Body of pancreas (tissue), 4 donors: ENCODE measurements at regions not wholly inside any gene's neighbourhood (a gene's known extent, or its start where the extent isn't known, plus 50 kb on each side); places are given as distances from the start of the nearest gene placed in this dataset.

ENCODE experiments used
- POLR2A ChIP-seq, 3 donors: fragments of 450-650 bp; IDR thresholded peaks; one replicate each; pipeline ENCODE4 v1.6.1; 2016; ENCODE audit warnings: antibody characterized with exemption in 3 of 3, mild to moderate bottlenecking in 2 of 3
- TF ChIP-seq, protein P1 (sequence below), 7 experiments: fragments of 450-650 bp in 4 of 7; fragments of 200-600 bp in 3 of 7; sonication (generic) in 3 of 7; IDR thresholded peaks; one replicate each; pipeline ENCODE4 v1.5.1; 2016 to 2019; ENCODE audit warnings: antibody characterized with exemption in 7 of 7

DNA sequence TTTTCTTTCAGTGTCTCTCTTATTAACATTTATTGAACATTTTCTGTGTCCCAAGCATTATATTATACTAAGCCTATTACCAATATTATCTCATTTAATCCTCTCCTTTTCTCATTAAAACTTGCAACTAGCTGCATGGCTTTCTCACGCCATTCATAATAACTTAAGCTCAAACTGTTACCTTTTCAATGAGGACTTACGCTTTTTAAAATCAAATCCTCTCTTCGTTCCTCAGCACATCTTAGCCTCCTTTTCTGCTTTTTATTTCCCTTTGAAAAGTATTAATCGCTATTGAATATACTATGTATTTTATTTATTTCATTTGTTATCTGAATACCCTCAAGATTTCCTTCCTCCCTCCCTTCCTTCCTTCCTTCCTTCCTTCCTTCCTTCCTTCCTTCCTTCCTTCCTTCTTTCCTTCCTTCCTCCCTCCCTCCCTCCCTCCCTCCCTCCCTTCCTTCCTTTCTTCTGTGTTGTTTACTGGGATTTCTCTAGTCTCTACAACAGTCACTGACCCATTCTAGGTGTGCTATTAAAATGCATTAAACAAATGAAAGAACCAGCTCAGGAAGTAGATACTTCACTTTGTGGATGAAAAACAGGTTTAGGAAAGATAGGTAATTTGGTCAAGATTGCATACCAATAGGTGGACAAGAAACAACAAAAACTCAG, 294.1 kb upstream of the TUT7 start:
- TF ChIP-seq POLR2A (IDR thresholded peaks at IDR 0.05): no peak
- TF ChIP-seq, protein P1, sequence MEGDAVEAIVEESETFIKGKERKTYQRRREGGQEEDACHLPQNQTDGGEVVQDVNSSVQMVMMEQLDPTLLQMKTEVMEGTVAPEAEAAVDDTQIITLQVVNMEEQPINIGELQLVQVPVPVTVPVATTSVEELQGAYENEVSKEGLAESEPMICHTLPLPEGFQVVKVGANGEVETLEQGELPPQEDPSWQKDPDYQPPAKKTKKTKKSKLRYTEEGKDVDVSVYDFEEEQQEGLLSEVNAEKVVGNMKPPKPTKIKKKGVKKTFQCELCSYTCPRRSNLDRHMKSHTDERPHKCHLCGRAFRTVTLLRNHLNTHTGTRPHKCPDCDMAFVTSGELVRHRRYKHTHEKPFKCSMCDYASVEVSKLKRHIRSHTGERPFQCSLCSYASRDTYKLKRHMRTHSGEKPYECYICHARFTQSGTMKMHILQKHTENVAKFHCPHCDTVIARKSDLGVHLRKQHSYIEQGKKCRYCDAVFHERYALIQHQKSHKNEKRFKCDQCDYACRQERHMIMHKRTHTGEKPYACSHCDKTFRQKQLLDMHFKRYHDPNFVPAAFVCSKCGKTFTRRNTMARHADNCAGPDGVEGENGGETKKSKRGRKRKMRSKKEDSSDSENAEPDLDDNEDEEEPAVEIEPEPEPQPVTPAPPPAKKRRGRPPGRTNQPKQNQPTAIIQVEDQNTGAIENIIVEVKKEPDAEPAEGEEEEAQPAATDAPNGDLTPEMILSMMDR (IDR thresholded peaks at IDR 0.05): no peak
